ENCODE measurements at regions not wholly inside any gene's neighbourhood (a gene's known extent, or its start where the extent isn't known, plus 50 kb on each side); places are given as distances from the start of the nearest gene placed in this dataset.
"Not testable (repeated sequence)": the region's sequence is repeated elsewhere in the genome, so short reads cannot be mapped to it uniquely, and the experiment has no call there.

- no peak for DNase-seq
These were observed 53.3 kb upstream of the CYLC2 start for GRCh38 chr9:102941868-102942267.

- no peak for DNase-seq
These were observed 72.6 kb upstream of the CYLC2 start for GRCh38 chr9:102922526-102922925.

- DNase-seq = no peak
These were observed 83.9 kb upstream of the CYLC2 start for GRCh38 chr9:102911185-102911584.

- DNase-seq = not testable (repeated sequence)
These were observed 89.3 kb upstream of the CYLC2 start for GRCh38 chr9:102905795-102906194.

- DNase-seq = no peak
These were observed 103.1 kb upstream of the CYLC2 start for GRCh38 chr9:102892025-102892424.

- DNase-seq = not testable (repeated sequence)
These were observed 106.4 kb upstream of the CYLC2 start for GRCh38 chr9:102888747-102889146.

GRCh38 chr9:102875687-102876086, 119.4 kb upstream of the CYLC2 start:
- DNase-seq = no peak

GRCh38 chr9:102867488-102867887, 127.6 kb upstream of the CYLC2 start:
- no peak for DNase-seq

- DNase-seq = no peak
These were observed 132.7 kb upstream of the CYLC2 start for GRCh38 chr9:102862478-102862877.

GRCh38 chr9:102855641-102856040, 139.5 kb upstream of the CYLC2 start:
- DNase-seq = no peak

GRCh38 chr9:102845827-102846371, 149.2 kb upstream of the CYLC2 start:
- peak; percentile 58 for DNase-seq

- no peak for DNase-seq
These were observed 150.4 kb upstream of the CYLC2 start for GRCh38 chr9:102844716-102845115.

GRCh38 chr9:102842423-102842822, 152.7 kb upstream of the CYLC2 start:
- no peak for DNase-seq

GRCh38 chr9:102841376-102841775, 153.8 kb upstream of the CYLC2 start:
- DNase-seq = no peak

GRCh38 chr9:102840335-102840734, 154.8 kb upstream of the CYLC2 start:
- DNase-seq = no peak

- DNase-seq = no peak
These were observed 162.3 kb upstream of the CYLC2 start for GRCh38 chr9:102832814-102833213.

GRCh38 chr9:102796244-102796643, 198.9 kb upstream of the CYLC2 start:
- DNase-seq = no peak

- DNase-seq = no peak
These were observed 199.6 kb upstream of the CYLC2 start for GRCh38 chr9:102795532-102795931.

- DNase-seq = no peak
These were observed 215.8 kb upstream of the CYLC2 start for GRCh38 chr9:102779356-102779755.

- no peak for DNase-seq
These were observed 216.4 kb upstream of the CYLC2 start for GRCh38 chr9:102778746-102779145.

- DNase-seq = no peak
These were observed 224.4 kb upstream of the CYLC2 start for GRCh38 chr9:102770704-102771103.

GRCh38 chr9:102769307-102769706, 225.8 kb upstream of the CYLC2 start:
- no peak for DNase-seq

- no peak for DNase-seq
These were observed 227.1 kb upstream of the CYLC2 start for GRCh38 chr9:102768002-102768401.

- DNase-seq = no peak
These were observed 228.1 kb upstream of the CYLC2 start for GRCh38 chr9:102767076-102767475.

- DNase-seq = no peak
These were observed 254.6 kb upstream of the CYLC2 start for GRCh38 chr9:102740578-102740977.

- no peak for DNase-seq
These were observed 266.2 kb upstream of the CYLC2 start for GRCh38 chr9:102728946-102729345.
